NCI-H526 (cell line): ENCODE measurements at regions not wholly inside any gene's neighbourhood (a gene's known extent, or its start where the extent isn't known, plus 50 kb on each side); places are given as distances from the start of the nearest gene placed in this dataset.
A peak's percentile ranks its signal among the peaks of the same experiment; 100 is the strongest.
"Not testable (repeated sequence)": the region's sequence is repeated elsewhere in the genome, so short reads cannot be mapped to it uniquely, and the experiment has no call there.

Source experiments
- DNase-seq, 2 experiments: peaks; one replicate each; lab custom pipeline; 2025; lab: John Stamatoyannopoulos, UW

- DNase-seq = no peak
Observed at GRCh38 chr21:38112219-38112789, 144.5 kb upstream of the KCNJ15 start.

GRCh38 chr21:38114717-38115333 lies 142.0 kb upstream of the KCNJ15 start:
- no peak for DNase-seq

GRCh38 chr21:38115870-38116269 lies 140.9 kb upstream of the KCNJ15 start:
- no peak for DNase-seq

GRCh38 chr21:38119793-38120192 lies 137.0 kb upstream of the KCNJ15 start:
- DNase-seq = no peak

GRCh38 chr21:38120679-38120983 lies 136.2 kb upstream of the KCNJ15 start:
- not testable (repeated sequence) for DNase-seq

DNA sequence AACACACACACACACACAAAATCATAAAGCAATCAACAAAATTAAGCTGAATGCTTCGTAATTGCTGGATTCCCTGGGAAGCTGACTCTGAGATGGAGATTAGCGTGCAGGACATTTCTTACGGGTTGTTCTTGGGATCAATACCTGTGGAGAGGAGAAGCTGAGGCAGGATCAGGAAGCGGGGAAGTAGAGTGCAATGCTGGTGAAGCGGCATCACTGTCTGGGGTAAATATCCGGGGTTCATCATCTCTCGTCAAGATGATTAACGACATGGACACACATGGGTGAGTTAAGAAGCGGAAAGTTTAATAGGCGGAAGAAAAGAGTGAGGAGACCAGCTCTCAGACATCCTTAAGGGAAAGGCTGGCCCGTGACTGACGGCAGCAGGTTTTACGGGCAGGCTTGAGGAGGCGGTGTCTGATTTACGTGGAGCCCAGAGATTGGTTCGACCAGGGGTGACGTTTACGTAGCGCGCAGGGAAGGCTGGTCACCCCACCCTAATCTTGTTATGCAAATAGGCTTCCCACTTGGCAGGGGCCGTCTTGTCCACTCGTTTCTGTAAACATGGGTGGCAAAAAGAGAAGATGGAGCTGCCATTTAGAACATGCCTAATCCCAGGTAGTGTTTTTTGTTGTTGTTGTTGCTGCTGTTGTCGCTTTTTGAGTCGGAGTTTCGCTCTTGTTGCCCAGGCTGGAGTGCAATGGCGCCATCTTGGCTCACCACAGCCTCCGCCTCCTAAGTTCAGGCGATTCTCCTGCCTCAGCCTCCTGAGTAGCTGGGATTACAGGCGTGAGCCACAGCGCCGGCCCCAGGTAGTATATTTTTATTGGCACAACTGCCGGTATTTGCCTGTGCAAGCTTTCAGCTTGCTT lies 135.6 kb upstream of the KCNJ15 start:
- DNase-seq = no peak

DNA sequence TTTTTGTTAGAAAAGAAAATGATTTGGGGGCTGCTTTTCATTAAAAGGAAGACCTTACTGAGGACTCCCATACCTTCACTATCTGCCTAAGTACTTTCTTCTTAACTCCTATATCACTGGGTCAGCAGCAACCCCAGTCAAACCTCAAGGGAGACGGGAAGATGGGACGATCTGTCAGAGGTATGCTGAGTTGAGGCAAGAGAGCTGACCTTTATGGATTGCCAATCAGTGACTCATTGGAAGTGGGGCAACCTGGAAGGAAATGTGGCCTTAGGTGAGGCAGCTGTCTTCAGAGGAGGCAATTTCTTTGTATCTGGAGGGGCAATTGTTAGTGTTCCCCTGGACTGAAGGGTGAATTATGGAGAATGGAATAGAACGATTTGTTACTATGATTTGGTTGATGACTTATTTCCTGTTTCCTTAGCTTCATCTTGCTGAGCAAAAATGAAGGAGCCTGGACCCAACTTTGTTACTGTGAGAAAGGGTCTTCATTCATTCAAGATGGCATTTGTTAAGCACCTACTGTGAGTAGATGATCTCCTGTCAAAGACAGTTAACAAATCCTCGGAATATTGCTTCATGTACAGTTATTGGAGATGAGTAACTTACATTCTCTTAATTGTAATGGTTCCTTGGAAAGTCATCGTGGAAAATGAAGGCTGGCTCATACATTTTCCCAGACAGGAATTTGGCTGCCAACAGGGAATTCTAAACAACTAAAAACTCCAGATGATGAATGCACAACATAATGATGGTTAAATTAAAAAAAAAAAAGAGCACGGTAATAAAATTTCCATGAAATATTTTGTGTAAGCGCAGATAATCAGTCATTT lies 134.7 kb upstream of the KCNJ15 start:
- DNase-seq = no peak

GRCh38 chr21:38123626-38124025 lies 133.2 kb upstream of the KCNJ15 start:
- DNase-seq = peak in 1 of 2 experiments; percentile 13

GRCh38 chr21:38126666-38127303 lies 130.0 kb upstream of the KCNJ15 start:
- DNase-seq = peak; percentile 22 to 84

DNA sequence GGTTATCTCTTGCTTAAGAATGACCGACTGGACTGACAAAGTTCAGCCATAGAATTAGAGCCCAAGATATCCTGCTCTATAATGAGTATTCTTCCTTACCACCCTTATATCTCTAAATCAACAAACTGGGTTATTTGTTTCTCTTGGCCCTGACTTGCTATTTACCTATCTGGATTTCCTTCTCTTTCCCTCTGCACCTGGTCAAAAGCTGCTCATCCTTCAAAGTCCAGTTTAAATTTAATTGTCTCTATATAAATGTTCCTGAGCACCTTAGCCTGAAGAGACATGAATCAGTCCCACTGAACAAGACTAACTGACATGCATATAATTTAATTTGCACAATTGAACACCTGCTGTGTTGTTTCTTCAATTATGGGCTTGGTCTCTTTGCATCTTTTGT lies 127.1 kb upstream of the KCNJ15 start:
- DNase-seq = peak in 1 of 2 experiments; percentile 0

DNA sequence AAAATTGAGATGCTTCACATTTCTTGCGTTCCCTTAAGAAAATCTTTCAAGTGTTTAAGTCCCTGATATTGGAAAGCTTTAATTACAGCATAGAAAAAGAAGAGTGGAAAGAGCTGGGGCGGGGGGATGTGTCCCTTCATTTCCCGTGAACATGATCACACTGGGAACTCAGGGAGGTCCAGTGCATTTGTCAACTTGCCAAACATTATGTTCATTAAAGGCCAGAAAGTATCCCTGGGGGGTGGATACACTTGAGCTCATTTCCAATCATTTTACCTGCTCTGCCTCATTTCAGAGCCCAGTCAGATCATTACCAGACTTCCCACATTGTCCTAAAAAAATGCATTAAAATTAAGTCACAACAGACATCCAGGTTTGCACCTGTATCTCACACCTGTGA lies 123.6 kb upstream of the KCNJ15 start:
- no peak for DNase-seq

GRCh38 chr21:38134084-38134873 lies 122.5 kb upstream of the KCNJ15 start:
- no peak for DNase-seq

DNA sequence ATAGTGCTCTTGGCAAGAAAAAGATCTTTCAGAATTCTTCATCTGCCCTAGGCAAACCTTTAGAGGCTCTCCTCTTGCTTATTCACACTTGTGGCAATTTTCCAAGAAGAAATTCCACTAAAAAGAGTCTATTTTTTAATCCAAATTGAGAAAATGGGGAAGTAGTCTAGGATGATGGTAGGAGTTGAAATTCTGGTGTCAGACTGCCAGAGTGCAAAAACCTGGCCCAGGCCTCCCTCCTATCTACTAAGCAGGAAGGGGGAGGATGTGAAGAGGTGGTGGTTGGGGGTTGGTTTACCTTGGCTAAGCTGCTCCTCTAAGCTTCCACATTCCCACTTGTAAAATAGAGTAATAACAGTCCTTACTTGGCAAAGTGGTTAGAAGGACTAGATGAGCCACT lies 120.6 kb upstream of the KCNJ15 start:
- no peak for DNase-seq

DNA sequence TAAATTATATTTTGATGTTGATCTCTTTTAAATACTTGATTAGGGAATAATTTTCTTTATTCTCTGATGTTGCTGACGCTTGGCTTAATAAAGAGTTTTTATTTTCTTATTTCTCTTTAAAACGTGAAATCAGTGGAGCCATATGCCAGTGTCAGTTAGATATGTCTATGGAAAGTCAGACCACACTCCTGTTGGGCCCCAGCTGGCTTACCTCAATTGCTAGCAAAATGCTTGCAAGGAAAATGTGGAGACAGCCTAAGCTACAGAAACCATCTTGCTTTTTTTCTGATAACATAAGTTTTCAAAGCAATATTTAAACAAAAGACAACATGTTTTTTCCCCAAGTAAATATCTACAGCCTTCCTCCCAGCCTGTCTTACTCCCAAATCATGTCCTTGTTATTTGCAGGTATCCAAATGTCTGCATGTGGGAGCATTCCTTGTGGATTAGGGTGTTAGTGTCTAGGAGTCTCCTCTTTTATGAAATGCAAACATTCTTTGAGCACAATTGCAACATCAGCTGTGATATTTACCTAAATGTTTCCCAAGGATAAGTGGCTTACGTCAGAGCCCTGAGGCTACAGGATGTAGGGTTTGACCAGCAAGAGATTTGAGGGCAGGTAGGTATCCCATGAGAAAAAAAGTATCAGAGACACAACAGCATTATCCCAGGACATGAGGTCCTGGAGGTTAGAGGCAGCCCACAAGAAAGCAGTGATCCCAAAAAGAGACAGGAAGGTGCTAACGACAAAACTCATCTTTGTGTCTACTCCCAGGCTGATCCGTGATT lies 117.2 kb upstream of the KCNJ15 start:
- DNase-seq = no peak

DNA sequence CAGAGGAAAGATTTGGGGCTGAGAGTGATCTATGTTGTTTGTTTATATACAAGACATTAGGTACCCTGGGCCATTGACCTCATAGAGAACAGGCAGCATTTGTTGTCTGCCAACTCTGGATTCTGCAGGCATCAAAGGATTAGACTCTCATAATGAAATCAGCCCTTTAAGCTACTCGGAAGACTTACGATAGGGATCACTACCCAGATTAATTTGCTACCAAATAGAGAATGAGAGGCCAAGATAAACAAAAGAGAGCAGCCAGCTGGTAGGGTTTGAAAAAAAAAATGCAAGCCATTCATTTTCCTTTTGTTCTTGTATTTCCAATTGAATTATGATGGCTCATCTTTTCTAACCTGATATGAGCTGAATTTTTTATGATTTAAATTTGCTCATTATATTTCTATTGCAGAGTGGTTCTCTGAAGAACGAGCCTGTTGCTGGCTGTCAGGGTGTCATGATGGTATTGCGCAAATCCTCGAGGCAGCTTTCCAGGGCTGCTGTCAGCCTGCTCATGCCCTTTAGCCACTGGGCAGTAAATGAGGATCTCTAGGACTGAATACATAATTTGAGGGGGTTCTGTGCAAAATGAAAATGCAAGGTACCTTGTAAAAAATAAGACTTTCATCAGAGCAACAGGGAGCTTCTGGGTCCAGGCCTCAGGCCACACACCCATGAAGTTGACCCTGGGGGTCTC lies 116.4 kb upstream of the KCNJ15 start:
- peak in 1 of 2 experiments; percentile 3 for DNase-seq

DNA sequence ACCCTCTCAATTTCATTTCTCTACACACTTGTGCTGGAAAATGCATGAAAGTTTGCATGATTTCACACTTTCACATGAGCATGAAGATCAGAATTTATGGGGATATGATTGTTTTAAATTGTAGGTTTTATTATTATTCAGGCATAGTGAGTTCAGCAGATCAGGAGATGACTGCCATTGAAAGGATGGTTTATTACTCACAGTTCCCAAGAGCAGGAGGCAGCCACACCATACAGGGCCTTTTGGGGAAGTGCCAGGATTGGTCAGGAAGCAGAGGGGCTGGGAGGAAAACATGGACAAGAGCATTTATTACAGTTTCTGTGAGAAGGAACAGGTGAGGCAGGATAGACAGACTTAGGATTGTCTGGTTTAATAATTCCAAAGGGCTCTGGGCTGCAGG lies 114.6 kb upstream of the KCNJ15 start:
- no peak for DNase-seq

DNA sequence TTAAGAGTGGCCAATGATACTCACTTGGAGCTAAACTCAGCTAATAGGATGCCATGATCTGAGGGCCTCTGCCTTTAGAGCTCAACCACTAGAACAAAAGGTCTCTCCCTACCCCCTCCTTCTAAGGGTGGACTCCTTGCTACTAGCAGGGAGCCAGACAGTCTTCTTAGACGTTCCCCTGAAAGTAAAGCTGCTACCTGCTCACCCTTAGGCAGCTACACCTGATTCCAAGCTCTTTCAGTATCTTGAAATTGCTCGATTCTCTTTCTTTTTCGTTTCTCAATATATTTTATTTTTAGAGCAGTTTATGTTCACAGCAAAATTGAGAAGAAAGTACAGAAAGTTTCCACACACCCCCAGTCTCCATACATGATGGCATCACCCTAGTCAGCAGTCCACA lies 112.6 kb upstream of the KCNJ15 start:
- DNase-seq = no peak

DNA sequence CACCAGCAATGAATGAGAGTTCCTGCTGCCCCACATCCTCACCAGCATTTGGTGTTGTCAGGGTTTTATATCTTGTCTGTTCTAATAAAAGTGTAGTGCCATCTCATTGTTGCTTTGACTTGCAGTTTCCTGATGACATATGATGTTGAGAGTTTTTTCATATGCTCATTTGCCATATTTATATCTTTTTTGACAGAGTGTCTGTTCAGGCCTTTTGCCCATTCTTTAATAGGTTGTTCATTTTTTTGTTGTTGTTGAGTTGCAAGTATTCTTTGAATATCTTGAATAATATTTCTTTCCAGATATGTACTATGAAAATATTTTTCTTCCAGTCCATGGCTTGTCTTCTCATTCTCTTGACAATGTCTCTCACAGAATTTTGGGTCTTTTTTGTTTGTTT lies 111.7 kb upstream of the KCNJ15 start:
- no peak for DNase-seq

- no peak for DNase-seq
Observed at GRCh38 chr21:38147391-38147790, 109.4 kb upstream of the KCNJ15 start.

GRCh38 chr21:38148046-38148445 lies 108.7 kb upstream of the KCNJ15 start:
- no peak for DNase-seq
